Epithelial cell of proximal tubule (primary cell): ENCODE measurements at regions not wholly inside any gene's neighbourhood (a gene's known extent, or its start where the extent isn't known, plus 50 kb on each side); places are given as distances from the start of the nearest gene placed in this dataset.

ENCODE experiments used
- DNase-seq: peaks from one replicate; pipeline ENCODE4 v3.0.0-alpha.2; 2011; ENCODE audit warnings: low read depth
- H3K4me3 ChIP-seq: 2 replicates; pipeline ENCODE4 v1.5.1; 2011; ENCODE audit warnings: low read depth, mild to moderate bottlenecking, low read length
- CTCF ChIP-seq: conservative IDR thresholded peaks from 2 replicates; pipeline ENCODE4 v1.5.1; 2012; ENCODE audit warnings: low read depth, mild to moderate bottlenecking, low read length

DNA sequence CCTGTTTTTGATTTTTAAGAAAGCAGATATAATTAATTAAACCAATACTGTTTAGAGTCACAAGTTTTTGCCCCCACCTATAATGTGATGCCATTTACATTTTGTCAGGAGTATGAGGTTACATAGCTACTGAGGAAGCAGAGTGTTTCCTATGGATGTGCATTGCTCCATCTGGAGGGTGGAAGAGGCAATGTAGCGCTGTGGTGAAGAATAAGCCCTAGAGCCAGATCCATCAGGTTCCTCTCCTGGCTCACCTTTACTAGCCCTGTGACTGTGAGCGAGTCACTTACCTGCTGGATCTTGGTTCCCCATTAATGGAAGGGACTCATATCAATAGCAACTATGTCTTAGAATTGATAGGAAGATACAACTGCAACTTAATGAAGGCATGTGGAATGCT is 216.0 kb downstream of the GPAM start:
- no peak overlapping the region for H3K4me3 ChIP-seq
- no peak for DNase-seq
- no peak for TF ChIP-seq CTCF

DNA sequence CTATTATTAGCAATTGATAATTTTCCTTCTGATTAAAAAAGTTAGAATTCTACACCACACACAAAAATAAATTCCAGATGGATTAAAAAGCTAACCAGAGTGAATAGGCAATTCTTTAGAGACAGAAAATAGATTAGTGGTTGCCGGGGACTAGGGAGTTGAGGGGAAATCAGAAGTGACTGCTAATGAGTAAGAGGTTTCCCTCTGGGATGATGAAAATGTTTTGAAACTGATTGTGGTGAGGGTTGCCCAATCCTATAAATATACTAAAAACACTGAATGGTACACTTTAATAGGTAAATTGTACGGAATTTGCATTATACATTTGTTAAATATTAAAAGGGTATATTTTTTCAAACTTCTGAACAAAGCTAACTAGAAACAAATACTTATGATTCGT is 214.9 kb downstream of the GPAM start:
- no peak for TF ChIP-seq CTCF
- DNase-seq: no peak
- H3K4me3 ChIP-seq: no peak overlapping the region

DNA sequence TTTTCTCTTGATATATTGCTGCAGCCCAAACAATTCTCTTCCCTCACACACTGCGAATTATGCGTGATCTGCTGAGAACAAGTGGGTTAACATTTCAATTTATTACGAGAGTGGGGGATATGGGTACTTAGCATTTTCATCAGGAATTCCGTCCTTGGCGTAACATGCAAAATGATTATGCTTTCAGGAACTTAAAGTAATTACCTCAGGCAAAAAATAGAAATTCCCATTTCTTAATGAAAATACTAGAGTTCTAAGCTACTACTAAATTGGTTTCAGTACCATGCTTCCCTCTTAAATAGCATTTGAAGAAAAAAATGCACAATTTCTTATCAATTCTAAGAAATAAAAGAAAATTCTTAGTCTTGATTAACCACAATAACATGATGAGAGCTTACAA is 213.5 kb downstream of the GPAM start:
- H3K4me3 ChIP-seq: no peak overlapping the region
- DNase-seq: no peak
- TF ChIP-seq CTCF: no peak

DNA sequence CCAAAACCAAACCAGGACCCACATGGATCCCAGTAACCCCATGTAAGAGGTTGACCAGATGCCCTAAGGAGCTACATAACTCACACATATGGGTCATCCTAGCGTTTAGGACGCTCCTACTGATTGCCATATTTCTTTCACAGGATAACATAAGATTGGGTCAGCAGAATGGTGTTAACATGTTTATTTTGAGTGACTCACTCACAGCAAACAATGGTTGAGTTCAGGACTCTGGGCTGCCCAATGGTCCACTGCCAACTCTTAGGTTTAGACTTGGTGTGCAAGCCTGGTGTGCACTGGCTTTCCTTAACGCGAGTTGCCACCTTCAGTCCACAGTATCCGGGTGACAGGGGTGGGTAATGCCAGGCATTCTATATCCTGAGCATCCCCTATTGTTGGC is 211.5 kb downstream of the GPAM start:
- TF ChIP-seq CTCF: no peak
- no peak overlapping the region for H3K4me3 ChIP-seq
- no peak for DNase-seq

GRCh38 chr10:111973306-111973705 is 210.3 kb downstream of the GPAM start:
- no peak for TF ChIP-seq CTCF
- DNase-seq: no peak
- no peak overlapping the region for H3K4me3 ChIP-seq

DNA sequence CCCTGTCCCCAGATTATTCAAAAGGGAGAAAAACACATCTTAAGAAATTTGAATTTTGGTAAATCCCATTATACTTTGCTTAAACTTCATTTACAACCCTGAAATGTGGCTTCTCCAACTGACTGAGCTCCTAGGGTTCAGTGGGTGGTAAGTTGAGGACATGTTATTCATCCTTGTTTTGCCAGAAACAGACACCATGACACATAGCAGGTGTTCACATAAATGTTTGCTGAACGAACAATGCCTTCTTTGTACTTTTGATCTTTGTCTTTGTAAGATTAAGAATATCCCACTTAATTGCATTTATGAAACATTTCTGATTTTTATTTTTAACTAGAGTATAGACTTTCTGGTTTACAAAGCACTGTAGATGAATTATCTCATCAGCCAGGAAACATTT is 209.7 kb downstream of the GPAM start:
- TF ChIP-seq CTCF: no peak
- no peak for DNase-seq
- no peak overlapping the region for H3K4me3 ChIP-seq

DNA sequence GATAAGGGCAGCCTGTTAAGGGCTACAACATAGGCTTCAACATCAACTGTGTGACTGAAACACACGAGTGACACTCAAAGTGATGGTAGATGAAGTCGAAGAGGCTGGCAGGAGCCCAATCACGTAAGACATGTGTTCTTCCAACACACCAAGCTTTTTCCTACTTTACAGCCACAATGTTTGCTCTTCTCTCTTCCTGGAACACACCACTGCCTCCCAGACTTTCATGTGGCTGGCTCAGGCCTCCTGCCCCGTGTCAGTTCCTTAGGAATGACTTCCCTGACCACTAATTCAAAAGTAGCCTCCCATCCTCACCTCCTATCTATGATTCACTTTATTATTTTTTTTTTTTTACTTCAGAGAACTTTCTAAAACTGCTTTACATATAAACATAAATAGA is 209.2 kb downstream of the GPAM start:
- TF ChIP-seq CTCF: no peak
- no peak overlapping the region for H3K4me3 ChIP-seq
- no peak for DNase-seq
